GM12875 (cell line): ENCODE measurements at regions not wholly inside any gene's neighbourhood (a gene's known extent, or its start where the extent isn't known, plus 50 kb on each side); places are given as distances from the start of the nearest gene placed in this dataset.

Source experiments
- H3K4me3 ChIP-seq: one replicate; pipeline ENCODE4 v1.5.1; 2011; ENCODE audit warnings: low read depth, low read length, control low read depth
- TF ChIP-seq, protein P1 (sequence below): IDR thresholded peaks from 2 replicates; pipeline ENCODE4 v1.5.1; 2011; ENCODE audit warnings: low read depth, mild to moderate bottlenecking, control low read depth, inconsistent platforms, low read length, moderate library complexity, borderline replicate concordance; ENCODE audit not compliant: insufficient read depth

DNA sequence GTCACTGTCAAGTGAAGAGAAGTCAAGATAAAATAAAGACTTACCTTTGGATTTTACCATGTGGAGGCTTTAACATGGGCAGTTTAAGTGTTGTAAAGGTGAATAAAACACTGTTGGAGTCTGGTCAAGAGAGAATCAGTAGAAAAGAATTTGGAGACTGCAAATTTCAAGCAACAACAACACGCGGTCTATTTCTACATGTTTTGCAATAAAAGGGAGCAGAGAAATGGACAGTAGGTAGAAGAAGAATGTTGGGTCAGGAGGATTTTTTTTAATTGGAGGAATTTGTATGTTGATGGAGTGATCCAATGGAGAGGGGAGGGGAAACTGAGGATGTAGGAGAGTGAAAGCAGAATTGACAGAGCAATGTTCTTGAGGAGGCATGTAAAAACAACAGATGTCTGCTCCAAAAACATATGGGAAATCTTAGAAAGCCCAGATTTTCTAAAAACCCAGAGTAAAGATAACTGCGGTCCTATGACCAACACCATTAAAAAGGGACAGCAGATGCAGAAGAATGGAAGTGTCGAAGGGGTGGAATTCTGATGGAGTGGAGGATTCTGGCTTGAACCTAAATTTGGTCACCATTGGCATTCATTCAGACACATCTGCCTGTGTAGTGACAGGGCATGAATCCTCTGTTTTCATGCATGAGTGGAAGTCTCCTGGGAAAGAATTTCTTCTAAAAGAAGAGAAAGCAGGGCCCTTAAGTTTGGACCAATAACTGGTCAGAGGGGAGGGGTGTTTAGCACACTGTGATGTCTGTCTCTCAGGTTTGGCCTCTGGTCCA lies 68.0 kb upstream of the OSBPL8 start:
- TF ChIP-seq, protein P1, sequence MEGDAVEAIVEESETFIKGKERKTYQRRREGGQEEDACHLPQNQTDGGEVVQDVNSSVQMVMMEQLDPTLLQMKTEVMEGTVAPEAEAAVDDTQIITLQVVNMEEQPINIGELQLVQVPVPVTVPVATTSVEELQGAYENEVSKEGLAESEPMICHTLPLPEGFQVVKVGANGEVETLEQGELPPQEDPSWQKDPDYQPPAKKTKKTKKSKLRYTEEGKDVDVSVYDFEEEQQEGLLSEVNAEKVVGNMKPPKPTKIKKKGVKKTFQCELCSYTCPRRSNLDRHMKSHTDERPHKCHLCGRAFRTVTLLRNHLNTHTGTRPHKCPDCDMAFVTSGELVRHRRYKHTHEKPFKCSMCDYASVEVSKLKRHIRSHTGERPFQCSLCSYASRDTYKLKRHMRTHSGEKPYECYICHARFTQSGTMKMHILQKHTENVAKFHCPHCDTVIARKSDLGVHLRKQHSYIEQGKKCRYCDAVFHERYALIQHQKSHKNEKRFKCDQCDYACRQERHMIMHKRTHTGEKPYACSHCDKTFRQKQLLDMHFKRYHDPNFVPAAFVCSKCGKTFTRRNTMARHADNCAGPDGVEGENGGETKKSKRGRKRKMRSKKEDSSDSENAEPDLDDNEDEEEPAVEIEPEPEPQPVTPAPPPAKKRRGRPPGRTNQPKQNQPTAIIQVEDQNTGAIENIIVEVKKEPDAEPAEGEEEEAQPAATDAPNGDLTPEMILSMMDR, result no peak
- H3K4me3 ChIP-seq, result no peak overlapping the region

DNA sequence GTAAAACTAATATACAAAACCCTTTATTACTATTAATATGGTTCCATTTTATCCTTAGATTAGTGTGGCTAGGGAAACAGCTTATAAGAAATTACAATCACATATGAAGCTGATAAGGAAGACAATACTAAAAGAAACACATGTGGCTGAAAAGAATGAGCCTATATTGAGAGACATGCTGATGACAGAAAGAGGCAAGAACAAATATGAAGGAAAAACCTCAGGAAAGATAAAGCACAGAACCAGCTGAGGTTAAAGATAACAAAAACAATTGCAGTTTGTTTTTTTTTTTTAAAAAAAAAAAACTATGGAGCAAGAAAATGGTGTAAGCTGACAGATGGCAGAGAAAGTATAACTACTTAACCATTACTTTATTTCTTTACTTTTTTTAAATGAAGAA lies 69.2 kb upstream of the OSBPL8 start:
- TF ChIP-seq, protein P1, result no peak
- H3K4me3 ChIP-seq, result no peak overlapping the region

DNA sequence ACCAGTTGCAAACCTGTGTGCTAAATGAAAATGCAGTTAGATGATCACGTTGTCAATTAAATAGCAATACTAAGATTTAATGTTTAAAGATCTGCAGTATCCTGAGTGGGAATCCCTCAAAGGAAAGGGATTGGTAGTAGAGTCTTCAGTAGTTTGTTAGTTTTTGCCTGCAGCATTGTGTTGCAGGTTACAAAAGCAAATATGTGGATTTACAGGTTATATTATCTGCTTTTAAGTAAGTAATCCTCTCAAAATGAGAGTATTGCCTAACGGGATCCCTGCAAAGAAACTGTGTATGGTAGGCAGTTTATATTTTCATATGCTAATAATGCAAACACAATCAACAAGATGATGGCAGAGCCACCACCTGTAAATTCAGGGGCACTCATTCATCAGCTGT lies 72.2 kb upstream of the OSBPL8 start:
- TF ChIP-seq, protein P1, result no peak

DNA sequence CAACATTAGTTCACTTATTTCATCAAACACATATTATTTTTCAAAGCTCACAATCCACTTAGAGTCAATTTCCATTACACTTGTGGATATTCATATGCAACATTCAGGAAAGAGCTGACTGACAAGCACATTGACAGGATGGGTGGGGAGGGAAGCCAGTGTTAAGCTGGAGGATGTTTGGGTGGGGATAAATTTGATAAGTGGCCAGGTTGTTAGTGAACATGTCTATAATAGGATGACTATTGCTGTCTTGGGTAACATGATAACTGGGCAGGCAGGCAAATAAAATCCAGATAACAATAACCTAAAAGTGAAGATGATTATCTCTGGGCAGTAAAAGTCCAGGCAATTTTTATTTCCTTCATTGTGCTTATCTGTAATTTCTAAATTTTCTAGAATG lies 73.8 kb upstream of the OSBPL8 start:
- H3K4me3 ChIP-seq, result no peak overlapping the region
- TF ChIP-seq, protein P1, result no peak

More for the DNA sequence above, 72.2 kb upstream of the OSBPL8 start:
- H3K4me3 ChIP-seq, result no peak overlapping the region

DNA sequence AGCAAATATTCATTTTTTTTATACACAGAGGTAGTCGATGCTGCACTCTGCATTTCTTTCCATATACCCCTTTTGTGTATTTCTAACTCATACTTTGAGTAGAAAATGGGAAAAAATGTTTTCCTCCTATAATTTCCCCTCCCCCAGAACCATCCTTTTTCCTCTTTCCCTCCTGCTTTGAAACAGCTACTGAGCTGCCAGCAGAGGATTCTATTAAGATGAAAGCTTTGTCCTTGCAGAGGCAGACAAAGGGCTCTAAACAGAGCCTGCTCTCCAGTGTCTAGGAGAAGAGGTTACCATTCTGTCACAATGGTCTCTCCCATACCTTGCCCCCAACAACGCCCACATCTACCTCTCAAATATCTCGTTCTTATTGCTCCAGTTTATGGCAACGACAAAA lies 74.6 kb upstream of the OSBPL8 start:
- TF ChIP-seq, protein P1, result no peak
- no peak overlapping the region for H3K4me3 ChIP-seq

DNA sequence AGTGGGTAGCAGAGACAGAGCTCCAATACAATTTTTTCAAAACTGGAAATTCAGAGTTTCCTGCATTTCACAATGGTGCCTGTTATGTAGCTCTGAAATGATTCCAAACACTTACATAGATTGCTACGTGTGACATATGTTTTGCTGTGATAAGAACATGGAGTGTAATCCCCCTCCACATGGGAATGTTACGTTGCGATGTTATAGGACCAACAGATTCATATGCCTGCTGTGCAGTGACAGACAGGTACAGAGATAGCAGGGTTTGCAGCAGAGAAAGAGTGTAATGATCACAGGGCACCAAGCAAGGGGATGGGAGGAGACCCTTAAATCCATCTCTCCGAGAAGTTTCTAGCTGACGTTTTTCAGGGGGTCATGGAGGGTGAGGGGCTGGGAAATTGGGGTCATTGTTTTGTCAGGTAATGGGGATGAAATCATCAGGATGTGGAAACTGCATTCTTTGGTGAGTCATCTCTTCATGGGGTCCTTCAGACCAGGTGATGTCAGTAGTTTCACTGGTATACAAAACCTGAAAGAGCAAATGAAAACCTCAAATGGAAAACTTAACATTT lies 76.6 kb upstream of the OSBPL8 start:
- H3K4me3 ChIP-seq, result no peak overlapping the region
- TF ChIP-seq, protein P1, result no peak

DNA sequence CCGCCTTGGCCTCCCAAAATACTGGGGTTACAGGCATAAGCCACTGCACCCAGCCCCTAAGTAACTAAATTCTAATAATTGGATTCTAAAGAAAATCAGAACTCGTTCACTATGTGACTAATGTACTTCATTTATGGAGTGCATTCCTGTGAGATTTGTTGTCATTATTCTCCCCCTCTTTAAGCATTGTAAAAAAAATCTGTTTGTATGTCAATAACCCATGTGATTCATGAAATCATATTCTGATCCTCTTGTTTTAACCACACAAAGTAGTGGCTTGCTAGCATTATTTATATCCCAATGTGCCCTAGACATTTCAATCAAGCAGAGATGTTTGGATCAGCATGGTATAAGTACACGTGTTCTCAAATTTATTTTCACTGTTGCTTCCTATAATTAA lies 78.2 kb upstream of the OSBPL8 start:
- TF ChIP-seq, protein P1, result no peak
- no peak overlapping the region for H3K4me3 ChIP-seq
